Limb (tissue), 2 donors: ENCODE measurements at regions not wholly inside any gene's neighbourhood (a gene's known extent, or its start where the extent isn't known, plus 50 kb on each side); places are given as distances from the start of the nearest gene placed in this dataset.
A peak's percentile ranks its signal among the peaks of the same experiment; 100 is the strongest.
"Not testable (repeated sequence)": the region's sequence is repeated elsewhere in the genome, so short reads cannot be mapped to it uniquely, and the experiment has no call there.

Source experiments
- DNase-seq, 2 donors: peaks; one replicate each; pipeline ENCODE4 v3.0.0-alpha.2; 2016; ENCODE audit errors: extremely low spot score in 2 of 2

GRCh38 chr1:82110366-82111254, 309.9 kb downstream of the ADGRL2 start:
- peak in 1 of 2 donors; percentile 30 for DNase-seq

GRCh38 chr1:82108843-82109242, 308.1 kb downstream of the ADGRL2 start:
- DNase-seq: no peak

GRCh38 chr1:82106672-82107071, 305.9 kb downstream of the ADGRL2 start:
- no peak for DNase-seq

GRCh38 chr1:82099170-82099569, 298.4 kb downstream of the ADGRL2 start:
- no peak for DNase-seq

- no peak for DNase-seq
Measured at GRCh38 chr1:82094136-82094535, 293.4 kb downstream of the ADGRL2 start.

GRCh38 chr1:82091729-82092128, 291.0 kb downstream of the ADGRL2 start:
- no peak for DNase-seq

- DNase-seq: no peak
Measured at GRCh38 chr1:82091265-82091664, 290.5 kb downstream of the ADGRL2 start.

- DNase-seq: no peak
Measured at GRCh38 chr1:82090104-82090503, 289.4 kb downstream of the ADGRL2 start.

GRCh38 chr1:82086739-82087138, 286.0 kb downstream of the ADGRL2 start:
- DNase-seq: no peak

- DNase-seq: no peak
Measured at GRCh38 chr1:82079607-82080006, 278.9 kb downstream of the ADGRL2 start.

- DNase-seq: no peak
Measured at GRCh38 chr1:82073659-82074058, 272.9 kb downstream of the ADGRL2 start.

GRCh38 chr1:82073071-82073470, 272.3 kb downstream of the ADGRL2 start:
- no peak for DNase-seq

- no peak for DNase-seq
Measured at GRCh38 chr1:82065916-82066315, 265.2 kb downstream of the ADGRL2 start.

- no peak for DNase-seq
Measured at GRCh38 chr1:82064691-82065090, 264.0 kb downstream of the ADGRL2 start.

- DNase-seq: no peak
Measured at GRCh38 chr1:82062206-82062605, 261.5 kb downstream of the ADGRL2 start.

GRCh38 chr1:82059959-82060358, 259.2 kb downstream of the ADGRL2 start:
- no peak for DNase-seq

- DNase-seq: no peak
Measured at GRCh38 chr1:82057011-82057410, 256.3 kb downstream of the ADGRL2 start.

- not testable (repeated sequence) for DNase-seq
Measured at GRCh38 chr1:82055375-82055774, 254.6 kb downstream of the ADGRL2 start.

GRCh38 chr1:82052563-82052962, 251.8 kb downstream of the ADGRL2 start:
- no peak for DNase-seq

- no peak for DNase-seq
Measured at GRCh38 chr1:82048596-82048995, 247.9 kb downstream of the ADGRL2 start.

- peak in 1 of 2 donors; percentile 24 for DNase-seq
Measured at GRCh38 chr1:82045221-82045620, 244.5 kb downstream of the ADGRL2 start.

- DNase-seq: peak in 1 of 2 donors; percentile 28
Measured at GRCh38 chr1:82044536-82044935, 243.8 kb downstream of the ADGRL2 start.

- no peak for DNase-seq
Measured at GRCh38 chr1:82044111-82044510, 243.4 kb downstream of the ADGRL2 start.
